Liver (tissue), 8 donors: ENCODE measurements at regions not wholly inside any gene's neighbourhood (a gene's known extent, or its start where the extent isn't known, plus 50 kb on each side); places are given as distances from the start of the nearest gene placed in this dataset.

Experiments
- DNase-seq: peaks from one replicate; pipeline ENCODE4 v3.0.0-alpha.2; 2017; ENCODE audit warnings: low spot score
- H3K27ac ChIP-seq, 2 donors: one replicate each; pipeline ENCODE4 v1.7.0; 2013; ENCODE audit warnings: inconsistent platforms in 2 of 2, low read length in 2 of 2, control low read depth in 1 of 2, low read depth in 1 of 2, mild to moderate bottlenecking in 1 of 2
- H3K27me3 ChIP-seq, 4 donors: one replicate each; pipeline versions ENCODE4 v1.6.1 to v1.7.0; 2013; ENCODE audit warnings: low read length in 3 of 4, inconsistent platforms in 1 of 4, mild to moderate bottlenecking in 1 of 4, moderate library complexity in 1 of 4; ENCODE audit not compliant: control insufficient read depth in 4 of 4, insufficient read depth in 4 of 4
- H3K36me3 ChIP-seq, 4 donors: one replicate each; pipeline versions ENCODE4 v1.6.1 to v1.7.0; 2013; ENCODE audit warnings: low read length in 3 of 4, mild to moderate bottlenecking in 3 of 4, low read depth in 1 of 4, moderate library complexity in 1 of 4; ENCODE audit not compliant: control insufficient read depth in 4 of 4, insufficient read depth in 3 of 4
- H3K4me1 ChIP-seq, 4 donors: one replicate each; pipeline versions ENCODE4 v1.6.1 to v1.7.0; 2013; ENCODE audit warnings: low read length in 3 of 4, mild to moderate bottlenecking in 3 of 4, moderate library complexity in 1 of 4; ENCODE audit not compliant: control insufficient read depth in 4 of 4, insufficient read depth in 4 of 4
- H3K4me3 ChIP-seq, 3 donors: one replicate each; pipeline versions ENCODE4 v1.6.1 to v1.7.0; 2013; ENCODE audit warnings: low read length in 3 of 3, control low read depth in 1 of 3, low read depth in 1 of 3, mild to moderate bottlenecking in 1 of 3
- H3K9ac ChIP-seq, 2 donors: one replicate each; pipeline ENCODE4 v1.7.0; 2013; ENCODE audit warnings: low read length in 2 of 2, mild to moderate bottlenecking in 2 of 2, moderate library complexity in 2 of 2, control low read depth in 1 of 2, low read depth in 1 of 2
- H3K9me3 ChIP-seq, 4 donors: one replicate each; pipeline versions ENCODE4 v1.6.1 to v1.7.0; 2013; ENCODE audit warnings: low read length in 3 of 4; ENCODE audit not compliant: control insufficient read depth in 4 of 4
- EGR1 ChIP-seq, 2 donors: IDR thresholded peaks; 2 replicates each; pipeline ENCODE4 v1.6.1; 2016 to 2018; ENCODE audit warnings: antibody characterized with exemption in 2 of 2, low read depth in 2 of 2
- FOXA1 ChIP-seq: IDR thresholded peaks from 2 replicates; pipeline ENCODE4 v1.6.1; 2016; ENCODE audit warnings: antibody characterized with exemption
- FOXA2 ChIP-seq: IDR thresholded peaks from 2 replicates; pipeline ENCODE4 v1.6.1; 2016; ENCODE audit warnings: antibody characterized with exemption
- GABPA ChIP-seq, 2 donors: IDR thresholded peaks in 1 of 2; conservative IDR thresholded peaks in 1 of 2; 2 replicates each; pipeline ENCODE4 v1.6.1; 2016; ENCODE audit warnings: antibody characterized with exemption in 2 of 2, mild to moderate bottlenecking in 1 of 2, moderate library complexity in 1 of 2
- HNF4A ChIP-seq, 2 donors: conservative IDR thresholded peaks; 2 replicates each; pipeline ENCODE4 v1.6.1; 2016; ENCODE audit warnings: antibody characterized with exemption in 2 of 2, mild to moderate bottlenecking in 2 of 2
- HNF4G ChIP-seq: IDR thresholded peaks from 2 replicates; pipeline ENCODE4 v1.6.1; 2016; ENCODE audit warnings: antibody characterized with exemption
- JUND ChIP-seq, 2 donors: IDR thresholded peaks; 2 replicates each; pipeline ENCODE4 v1.6.1; 2016; ENCODE audit warnings: antibody characterized with exemption in 2 of 2
- NR2F2 ChIP-seq: IDR thresholded peaks from 2 replicates; pipeline ENCODE4 v1.6.1; 2016; ENCODE audit warnings: antibody characterized with exemption
- RAD21 ChIP-seq, 2 donors: IDR thresholded peaks; 2 replicates each; pipeline ENCODE4 v1.6.1; 2016; ENCODE audit warnings: antibody characterized with exemption in 2 of 2, mild to moderate bottlenecking in 2 of 2
- RXRA ChIP-seq, 2 donors: IDR thresholded peaks; 2 replicates each; pipeline ENCODE4 v1.6.1; 2017 to 2018; ENCODE audit warnings: antibody characterized with exemption in 2 of 2, mild to moderate bottlenecking in 1 of 2
- SP1 ChIP-seq: IDR thresholded peaks from 2 replicates; pipeline ENCODE4 v1.6.1; 2018; ENCODE audit warnings: antibody characterized with exemption, mild to moderate bottlenecking
- TAF1 ChIP-seq: conservative IDR thresholded peaks from 2 replicates; pipeline ENCODE4 v1.6.1; 2016; ENCODE audit warnings: antibody characterized with exemption, mild to moderate bottlenecking
- YY1 ChIP-seq: IDR thresholded peaks from 2 replicates; pipeline ENCODE4 v1.6.1; 2016; ENCODE audit warnings: antibody characterized with exemption, mild to moderate bottlenecking
- WGBS: extraction: QIAGEN DNeasy Blood & Tissue Kit; methylation state at CpG from one replicate; pipeline ENCODE4 v1.1.7; 2013; 5-methylcytosine and 5-hydroxymethylcytosine counted together
- TF ChIP-seq, protein P1 (sequence below): fragments of 150-350 bp; IDR thresholded peaks from 2 replicates; pipeline ENCODE4 v1.5.1; 2017; ENCODE audit warnings: improper control_type of control experiment, low read depth, low read length; ENCODE audit not compliant: missing input control
- TF ChIP-seq, protein P2 (sequence below): IDR thresholded peaks from 2 replicates; pipeline ENCODE4 v1.6.1; 2016; ENCODE audit warnings: antibody characterized with exemption
- TF ChIP-seq, protein P3 (sequence below): IDR thresholded peaks from 2 replicates; pipeline ENCODE4 v1.6.1; 2016; ENCODE audit warnings: antibody characterized with exemption
- TF ChIP-seq, protein P4 (sequence below): IDR thresholded peaks from 2 replicates; pipeline ENCODE4 v1.6.1; 2016; ENCODE audit warnings: antibody characterized with exemption
- donor health status: healthy.
- donor health status: healthy.
- donor health status: healthy.
- donor health status: healthy.
- donor health status: healthy.

DNA sequence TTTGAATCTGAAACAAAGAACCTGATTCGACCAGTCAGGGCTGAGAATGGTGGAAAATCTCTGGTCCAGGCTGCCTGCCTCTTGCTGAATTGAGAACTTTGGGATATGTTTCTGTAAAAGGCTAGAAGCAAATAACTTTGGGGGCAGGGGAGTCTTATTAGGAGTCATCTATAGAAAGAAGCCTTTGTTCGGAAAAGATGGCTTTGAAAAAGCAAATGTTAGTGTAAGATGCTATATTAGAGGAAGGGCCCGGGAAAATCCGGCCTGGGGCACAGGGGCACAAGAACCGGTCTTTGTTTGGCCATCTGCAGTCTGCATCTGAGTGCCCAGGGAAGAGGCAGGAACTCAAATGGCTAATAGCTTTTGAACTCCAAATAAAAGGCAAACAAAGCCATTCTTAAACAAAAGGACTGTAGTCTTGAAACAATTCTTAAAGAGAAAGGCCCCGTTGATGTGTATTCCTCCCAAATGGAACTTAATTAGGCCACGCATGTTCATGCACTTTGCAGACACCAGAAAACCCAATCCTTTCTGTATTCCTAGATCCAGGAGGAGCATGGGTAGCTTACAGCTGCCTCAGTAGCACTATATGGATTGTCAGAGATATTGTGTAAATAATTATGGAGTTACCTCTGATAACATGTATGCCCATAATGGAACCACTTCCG, 180.0 kb upstream of the ARL4C start:
- 91% methylated on average over 8 of the region's 8 CpGs for WGBS
- H3K9ac ChIP-seq: no peak overlapping the region
- no peak overlapping the region for H3K27ac ChIP-seq
- peaks cover 19 to 47% (median 40%) of the 10 kb centered on the region in 4 donors for H3K4me1 ChIP-seq
- no peak overlapping the region for H3K4me3 ChIP-seq
- H3K9me3 ChIP-seq: no peaks in the 10 kb centered on the region
- H3K36me3 ChIP-seq: no peaks in the 10 kb centered on the region
- DNase-seq: no peak
- H3K27me3 ChIP-seq: no peaks in the 10 kb centered on the region
- TF ChIP-seq RXRA (IDR thresholded peaks at IDR 0.05): no peak
- no peak for TF ChIP-seq FOXA2
- TF ChIP-seq NR2F2: no peak
- TF ChIP-seq YY1: no peak
- no peak for TF ChIP-seq FOXA1
- TF ChIP-seq, protein P1, sequence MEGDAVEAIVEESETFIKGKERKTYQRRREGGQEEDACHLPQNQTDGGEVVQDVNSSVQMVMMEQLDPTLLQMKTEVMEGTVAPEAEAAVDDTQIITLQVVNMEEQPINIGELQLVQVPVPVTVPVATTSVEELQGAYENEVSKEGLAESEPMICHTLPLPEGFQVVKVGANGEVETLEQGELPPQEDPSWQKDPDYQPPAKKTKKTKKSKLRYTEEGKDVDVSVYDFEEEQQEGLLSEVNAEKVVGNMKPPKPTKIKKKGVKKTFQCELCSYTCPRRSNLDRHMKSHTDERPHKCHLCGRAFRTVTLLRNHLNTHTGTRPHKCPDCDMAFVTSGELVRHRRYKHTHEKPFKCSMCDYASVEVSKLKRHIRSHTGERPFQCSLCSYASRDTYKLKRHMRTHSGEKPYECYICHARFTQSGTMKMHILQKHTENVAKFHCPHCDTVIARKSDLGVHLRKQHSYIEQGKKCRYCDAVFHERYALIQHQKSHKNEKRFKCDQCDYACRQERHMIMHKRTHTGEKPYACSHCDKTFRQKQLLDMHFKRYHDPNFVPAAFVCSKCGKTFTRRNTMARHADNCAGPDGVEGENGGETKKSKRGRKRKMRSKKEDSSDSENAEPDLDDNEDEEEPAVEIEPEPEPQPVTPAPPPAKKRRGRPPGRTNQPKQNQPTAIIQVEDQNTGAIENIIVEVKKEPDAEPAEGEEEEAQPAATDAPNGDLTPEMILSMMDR: no peak
- TF ChIP-seq GABPA (IDR thresholded peaks at IDR 0.05 in 1 of 2, conservative IDR thresholded peaks at IDR 0.05 in 1 of 2): no peak
- TF ChIP-seq JUND (IDR thresholded peaks at IDR 0.05): no peak
- no peak for TF ChIP-seq EGR1 (IDR thresholded peaks at IDR 0.05; ENCODE audit: low read depth in 2 of 2)
- TF ChIP-seq HNF4A (conservative IDR thresholded peaks at IDR 0.05): no peak
- TF ChIP-seq, protein P2, sequence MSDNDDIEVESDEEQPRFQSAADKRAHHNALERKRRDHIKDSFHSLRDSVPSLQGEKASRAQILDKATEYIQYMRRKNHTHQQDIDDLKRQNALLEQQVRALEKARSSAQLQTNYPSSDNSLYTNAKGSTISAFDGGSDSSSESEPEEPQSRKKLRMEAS: no peak
- TF ChIP-seq HNF4G: no peak
- TF ChIP-seq, protein P3, sequence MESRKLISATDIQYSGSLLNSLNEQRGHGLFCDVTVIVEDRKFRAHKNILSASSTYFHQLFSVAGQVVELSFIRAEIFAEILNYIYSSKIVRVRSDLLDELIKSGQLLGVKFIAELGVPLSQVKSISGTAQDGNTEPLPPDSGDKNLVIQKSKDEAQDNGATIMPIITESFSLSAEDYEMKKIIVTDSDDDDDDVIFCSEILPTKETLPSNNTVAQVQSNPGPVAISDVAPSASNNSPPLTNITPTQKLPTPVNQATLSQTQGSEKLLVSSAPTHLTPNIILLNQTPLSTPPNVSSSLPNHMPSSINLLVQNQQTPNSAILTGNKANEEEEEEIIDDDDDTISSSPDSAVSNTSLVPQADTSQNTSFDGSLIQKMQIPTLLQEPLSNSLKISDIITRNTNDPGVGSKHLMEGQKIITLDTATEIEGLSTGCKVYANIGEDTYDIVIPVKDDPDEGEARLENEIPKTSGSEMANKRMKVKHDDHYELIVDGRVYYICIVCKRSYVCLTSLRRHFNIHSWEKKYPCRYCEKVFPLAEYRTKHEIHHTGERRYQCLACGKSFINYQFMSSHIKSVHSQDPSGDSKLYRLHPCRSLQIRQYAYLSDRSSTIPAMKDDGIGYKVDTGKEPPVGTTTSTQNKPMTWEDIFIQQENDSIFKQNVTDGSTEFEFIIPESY: no peak

DNA sequence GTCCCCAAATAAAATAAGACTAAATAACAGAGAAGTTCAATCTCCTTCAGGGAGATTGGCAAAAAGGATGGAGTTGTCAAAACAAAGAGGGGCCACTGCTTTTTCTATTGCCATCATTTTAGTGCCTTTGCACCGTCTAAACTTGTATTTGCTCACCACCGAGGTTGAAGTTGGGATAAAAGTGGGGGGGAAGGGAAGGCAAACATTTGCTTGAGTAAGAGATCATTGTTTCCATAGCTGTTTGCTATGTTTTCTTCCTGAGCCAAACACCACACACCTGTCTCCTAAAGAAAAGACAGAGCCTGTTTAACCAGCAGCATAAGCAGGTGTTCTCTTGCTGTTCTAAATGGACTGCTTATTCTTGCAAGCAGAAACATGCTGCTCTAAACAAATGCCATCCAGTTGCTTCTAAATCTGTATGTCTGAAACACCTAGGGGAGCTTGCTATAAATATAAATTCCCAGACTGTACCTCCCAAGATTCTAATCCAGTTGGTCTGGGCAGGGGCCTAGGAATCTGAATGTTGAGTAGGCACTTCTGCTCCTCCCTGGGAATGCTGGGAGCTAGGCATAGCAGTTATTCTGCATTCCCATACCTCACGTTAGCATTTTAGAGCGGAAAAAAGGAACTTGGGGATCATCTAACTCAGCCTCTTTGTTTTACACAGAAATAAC, 179.4 kb upstream of the ARL4C start:
- no peaks in the 10 kb centered on the region for H3K36me3 ChIP-seq
- H3K4me1 ChIP-seq: peaks cover 19 to 47% (median 40%) of the 10 kb centered on the region in 4 donors
- no peaks in the 10 kb centered on the region for H3K9me3 ChIP-seq
- H3K27ac ChIP-seq: peak overlapping the region in 1 of 2 donors; percentile 29
- WGBS: 62% methylated on average over 4 of the region's 4 CpGs
- no peak for DNase-seq
- H3K27me3 ChIP-seq: no peaks in the 10 kb centered on the region
- H3K9ac ChIP-seq: no peak overlapping the region
- H3K4me3 ChIP-seq: no peak overlapping the region
- TF ChIP-seq, protein P1: no peak
- TF ChIP-seq EGR1 (IDR thresholded peaks at IDR 0.05; ENCODE audit: low read depth in 2 of 2) (no peak), RAD21 (IDR thresholded peaks at IDR 0.05) (peak; percentile 53 to 65), YY1 (peak; percentile 57), HNF4G (no peak), FOXA2 (no peak), SP1 (peak; percentile 67), JUND (IDR thresholded peaks at IDR 0.05) (peak; percentile 53 to 78), RXRA (IDR thresholded peaks at IDR 0.05) (peak; percentile 77 to 86), FOXA1 (peak; percentile 51), HNF4A (conservative IDR thresholded peaks at IDR 0.05) (peak; percentile 61 to 78), TAF1 (no peak), NR2F2 (no peak), GABPA (IDR thresholded peaks at IDR 0.05 in 1 of 2, conservative IDR thresholded peaks at IDR 0.05 in 1 of 2) (peak in 1 of 2 donors; percentile 24)
- TF ChIP-seq, protein P2: peak; percentile 50
- TF ChIP-seq, protein P3: peak; percentile 24
- TF ChIP-seq, protein P4, sequence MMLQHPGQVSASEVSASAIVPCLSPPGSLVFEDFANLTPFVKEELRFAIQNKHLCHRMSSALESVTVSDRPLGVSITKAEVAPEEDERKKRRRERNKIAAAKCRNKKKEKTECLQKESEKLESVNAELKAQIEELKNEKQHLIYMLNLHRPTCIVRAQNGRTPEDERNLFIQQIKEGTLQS: peak; percentile 38
